Trophoblast cell (in vitro differentiated cells and primary cell): ENCODE measurements at regions not wholly inside any gene's neighbourhood (a gene's known extent, or its start where the extent isn't known, plus 50 kb on each side); places are given as distances from the start of the nearest gene placed in this dataset.

Source experiments
- DNase-seq, 2 donors: peaks; one replicate each; pipeline ENCODE4 v3.0.0-alpha.2; 2016
- H2AFZ ChIP-seq: 2 replicates; pipeline ENCODE4 v1.6.1; 2013; ENCODE audit warnings: low read length, moderate library complexity, mild to moderate bottlenecking; ENCODE audit not compliant: insufficient read depth, poor library complexity
- H2AK5ac ChIP-seq: 2 replicates; pipeline ENCODE4 v1.6.1; 2013; ENCODE audit warnings: mild to moderate bottlenecking, low read length
- H2BK120ac ChIP-seq: 2 replicates; pipeline ENCODE4 v1.6.1; 2013; ENCODE audit warnings: low read length, mild to moderate bottlenecking, moderate library complexity; ENCODE audit not compliant: insufficient read depth, poor library complexity
- H2BK12ac ChIP-seq: 2 replicates; pipeline ENCODE4 v1.6.1; 2013; ENCODE audit warnings: mild to moderate bottlenecking, low read length, moderate library complexity
- H2BK5ac ChIP-seq: 2 replicates; pipeline ENCODE4 v1.6.1; 2013; ENCODE audit warnings: low read length, low read depth, moderate library complexity, mild to moderate bottlenecking; ENCODE audit not compliant: poor library complexity
- H3K14ac ChIP-seq: 2 replicates; pipeline ENCODE4 v1.6.1; 2013; ENCODE audit warnings: mild to moderate bottlenecking, low read length
- H3K18ac ChIP-seq: 2 replicates; pipeline ENCODE4 v1.6.1; 2013; ENCODE audit warnings: mild to moderate bottlenecking, low read length
- H3K23ac ChIP-seq: 2 replicates; pipeline ENCODE4 v1.6.1; 2013; ENCODE audit warnings: low read length
- H3K27ac ChIP-seq: 2 replicates; pipeline ENCODE4 v1.5.1; 2013; ENCODE audit warnings: low read depth, mild to moderate bottlenecking, inconsistent platforms, low read length, moderate library complexity
- H3K27me3 ChIP-seq: 2 replicates; pipeline ENCODE4 v1.6.1; 2013; ENCODE audit warnings: inconsistent platforms, mild to moderate bottlenecking, low read length, moderate library complexity; ENCODE audit not compliant: insufficient read depth
- H3K36me3 ChIP-seq, 2 experiments: 1 replicate in 1 of 2; 2 replicates in 1 of 2; pipeline ENCODE4 v1.6.1; 2013; ENCODE audit warnings: low read length in 2 of 2, mild to moderate bottlenecking in 2 of 2, moderate library complexity in 1 of 2; ENCODE audit not compliant: insufficient read depth in 2 of 2, control insufficient read depth in 1 of 2
- H3K4ac ChIP-seq: 2 replicates; pipeline ENCODE4 v1.6.1; 2013; ENCODE audit warnings: low read depth, mild to moderate bottlenecking, low read length, moderate library complexity
- H3K4me1 ChIP-seq, 2 experiments: 1 replicate in 1 of 2; 2 replicates in 1 of 2; pipeline ENCODE4 v1.6.1; 2013; ENCODE audit warnings: low read length in 2 of 2, mild to moderate bottlenecking in 2 of 2, moderate library complexity in 1 of 2; ENCODE audit not compliant: insufficient read depth in 2 of 2, control insufficient read depth in 1 of 2
- H3K4me2 ChIP-seq: 2 replicates; pipeline ENCODE4 v1.6.1; 2013; ENCODE audit warnings: inconsistent platforms, mild to moderate bottlenecking, low read length, moderate library complexity
- H3K4me3 ChIP-seq: 2 replicates; pipeline ENCODE4 v1.5.1; 2013; ENCODE audit warnings: mild to moderate bottlenecking, low read depth, low read length, inconsistent platforms
- H3K79me1 ChIP-seq: one replicate; pipeline ENCODE4 v1.6.1; 2013; ENCODE audit warnings: low read length
- H3K79me2 ChIP-seq: 2 replicates; pipeline ENCODE4 v1.6.1; 2013; ENCODE audit warnings: low read length, mild to moderate bottlenecking; ENCODE audit not compliant: control insufficient read depth, insufficient read depth, poor library complexity
- H3K9ac ChIP-seq: 2 replicates; pipeline ENCODE4 v1.6.1; 2013; ENCODE audit warnings: mild to moderate bottlenecking, low read length
- H3K9me3 ChIP-seq: 2 replicates; pipeline ENCODE4 v1.6.1; 2013; ENCODE audit warnings: low read depth, mild to moderate bottlenecking, control low read depth, inconsistent platforms, low read length; ENCODE audit not compliant: insufficient read depth
- H4K12ac ChIP-seq: 2 replicates; pipeline ENCODE4 v1.6.1; 2013; ENCODE audit warnings: low read depth, mild to moderate bottlenecking, low read length, moderate library complexity
- H4K8ac ChIP-seq: 2 replicates; pipeline ENCODE4 v1.6.1; 2013; ENCODE audit warnings: low read depth, mild to moderate bottlenecking, low read length, moderate library complexity
- H4K91ac ChIP-seq: one replicate; pipeline ENCODE4 v1.6.1; 2013; ENCODE audit warnings: low read depth, mild to moderate bottlenecking, low read length, moderate library complexity
- WGBS: extraction: QIAGEN DNeasy Blood & Tissue Kit; methylation state at CpG from one replicate; pipeline ENCODE4 v1.1.7; 2013; ENCODE audit warnings: missing lambda C conversion rate; ENCODE audit not compliant: insufficient read length, insufficient coverage; ENCODE audit errors: extremely low coverage; 5-methylcytosine and 5-hydroxymethylcytosine counted together

GRCh38 chr16:76771216-76771615, 419.8 kb upstream of the MON1B start:
- H4K8ac ChIP-seq, result no peak overlapping the region
- H4K91ac ChIP-seq, result no peak overlapping the region
- no peaks in the 10 kb centered on the region for H3K4me1 ChIP-seq
- no peak overlapping the region for H3K9ac ChIP-seq
- no peak overlapping the region for H3K14ac ChIP-seq
- no peak overlapping the region for H2BK120ac ChIP-seq
- H3K9me3 ChIP-seq, result no peaks in the 10 kb centered on the region
- H3K4me2 ChIP-seq, result no peak overlapping the region
- no peak overlapping the region for H3K18ac ChIP-seq
- H3K27me3 ChIP-seq, result no peaks in the 10 kb centered on the region
- H2BK5ac ChIP-seq, result no peak overlapping the region
- H3K27ac ChIP-seq, result no peak overlapping the region
- no peaks in the 10 kb centered on the region for H3K79me2 ChIP-seq
- H3K4ac ChIP-seq, result no peak overlapping the region
- H3K4me3 ChIP-seq, result no peak overlapping the region
- H3K23ac ChIP-seq, result no peak overlapping the region
- no peak overlapping the region for H2BK12ac ChIP-seq
- no peak overlapping the region for H4K12ac ChIP-seq
- no peak overlapping the region for H2AK5ac ChIP-seq
- no peaks in the 10 kb centered on the region for H3K36me3 ChIP-seq
- WGBS, result no CpG with 5 or more reads among the region's 1 CpG
- H3K79me1 ChIP-seq, result no peaks in the 10 kb centered on the region
- no peak overlapping the region for H2AFZ ChIP-seq
- no peak for DNase-seq

GRCh38 chr16:76777721-76778465, 413.1 kb upstream of the MON1B start:
- no peak overlapping the region for H2AK5ac ChIP-seq
- H3K27ac ChIP-seq, result no peak overlapping the region
- H3K4me3 ChIP-seq, result no peak overlapping the region
- no peak overlapping the region for H3K14ac ChIP-seq
- no peak overlapping the region for H2BK5ac ChIP-seq
- H2BK12ac ChIP-seq, result no peak overlapping the region
- no peaks in the 10 kb centered on the region for H3K79me2 ChIP-seq
- H2AFZ ChIP-seq, result no peak overlapping the region
- no peaks in the 10 kb centered on the region for H3K9me3 ChIP-seq
- no peak overlapping the region for H4K8ac ChIP-seq
- no peak overlapping the region for H3K9ac ChIP-seq
- no peak overlapping the region for H2BK120ac ChIP-seq
- DNase-seq, result no peak
- no CpG with 5 or more reads among the region's 7 CpGs for WGBS
- no peaks in the 10 kb centered on the region for H3K36me3 ChIP-seq
- no peak overlapping the region for H4K91ac ChIP-seq
- no peak overlapping the region for H4K12ac ChIP-seq
- H3K4me1 ChIP-seq, result no peaks in the 10 kb centered on the region
- no peak overlapping the region for H3K18ac ChIP-seq
- no peak overlapping the region for H3K4ac ChIP-seq
- no peak overlapping the region for H3K4me2 ChIP-seq
- no peak overlapping the region for H3K23ac ChIP-seq
- no peaks in the 10 kb centered on the region for H3K79me1 ChIP-seq
- H3K27me3 ChIP-seq, result no peaks in the 10 kb centered on the region

- Histone ChIP-seq H3K79me1 (no peaks in the 10 kb centered on the region), H4K8ac (no peak overlapping the region), H3K4ac (no peak overlapping the region)
Measured at GRCh38 chr16:76780556-76780955, 410.4 kb upstream of the MON1B start.

GRCh38 chr16:76784530-76784929, 406.5 kb upstream of the MON1B start:
- no peak overlapping the region for H2BK120ac ChIP-seq
- H3K9me3 ChIP-seq, result peaks cover 1% of the 10 kb centered on the region
- no peaks in the 10 kb centered on the region for H3K27me3 ChIP-seq
- no peaks in the 10 kb centered on the region for H3K4me1 ChIP-seq
- no peak overlapping the region for H3K18ac ChIP-seq
- no peaks in the 10 kb centered on the region for H3K36me3 ChIP-seq
- H2BK12ac ChIP-seq, result no peak overlapping the region
- DNase-seq, result no peak
- no peak overlapping the region for H3K14ac ChIP-seq
- no peak overlapping the region for H3K4me3 ChIP-seq
- no peak overlapping the region for H3K27ac ChIP-seq
- H3K4ac ChIP-seq, result no peak overlapping the region
- H4K8ac ChIP-seq, result no peak overlapping the region
- H2AK5ac ChIP-seq, result no peak overlapping the region
- WGBS, result no CpG with 5 or more reads among the region's 5 CpGs
- H3K4me2 ChIP-seq, result no peak overlapping the region
- no peak overlapping the region for H3K23ac ChIP-seq
- no peak overlapping the region for H4K91ac ChIP-seq
- no peak overlapping the region for H3K9ac ChIP-seq
- no peaks in the 10 kb centered on the region for H3K79me2 ChIP-seq
- no peak overlapping the region for H4K12ac ChIP-seq
- no peak overlapping the region for H2BK5ac ChIP-seq
- H3K79me1 ChIP-seq, result no peaks in the 10 kb centered on the region
- H2AFZ ChIP-seq, result no peak overlapping the region

More at GRCh38 chr16:76780556-76780955, 410.4 kb upstream of the MON1B start:
- Histone ChIP-seq H2AK5ac (no peak overlapping the region), H3K18ac (no peak overlapping the region), H3K9me3 (no peaks in the 10 kb centered on the region), H3K14ac (no peak overlapping the region), H3K79me2 (no peaks in the 10 kb centered on the region), H4K91ac (no peak overlapping the region), H3K27me3 (no peaks in the 10 kb centered on the region), H3K4me1 (no peaks in the 10 kb centered on the region), H2BK12ac (no peak overlapping the region), H4K12ac (no peak overlapping the region), H3K27ac (no peak overlapping the region), H3K4me3 (no peak overlapping the region), H2BK120ac (no peak overlapping the region), H3K9ac (no peak overlapping the region), H2AFZ (no peak overlapping the region), H3K36me3 (no peaks in the 10 kb centered on the region), H3K23ac (no peak overlapping the region), H2BK5ac (no peak overlapping the region), H3K4me2 (no peak overlapping the region)
- DNase-seq, result peak; percentile 46 to 73
